B cell (primary cell): ENCODE measurements at regions not wholly inside any gene's neighbourhood (a gene's known extent, or its start where the extent isn't known, plus 50 kb on each side); places are given as distances from the start of the nearest gene placed in this dataset.

Experiments
- EZH2 ChIP-seq: IDR thresholded peaks from 2 replicates; pipeline ENCODE4 v1.6.1; 2012; ENCODE audit warnings: borderline replicate concordance, low read depth, mild to moderate bottlenecking, moderate library complexity, low read length; ENCODE audit not compliant: insufficient read depth, poor library complexity, severe bottlenecking
- TF ChIP-seq, protein P1 (sequence below): fragments of 200-600 bp; IDR thresholded peaks from one replicate; pipeline ENCODE4 v1.8.0; 2022; ENCODE audit warnings: antibody characterized with exemption, mild to moderate bottlenecking

DNA sequence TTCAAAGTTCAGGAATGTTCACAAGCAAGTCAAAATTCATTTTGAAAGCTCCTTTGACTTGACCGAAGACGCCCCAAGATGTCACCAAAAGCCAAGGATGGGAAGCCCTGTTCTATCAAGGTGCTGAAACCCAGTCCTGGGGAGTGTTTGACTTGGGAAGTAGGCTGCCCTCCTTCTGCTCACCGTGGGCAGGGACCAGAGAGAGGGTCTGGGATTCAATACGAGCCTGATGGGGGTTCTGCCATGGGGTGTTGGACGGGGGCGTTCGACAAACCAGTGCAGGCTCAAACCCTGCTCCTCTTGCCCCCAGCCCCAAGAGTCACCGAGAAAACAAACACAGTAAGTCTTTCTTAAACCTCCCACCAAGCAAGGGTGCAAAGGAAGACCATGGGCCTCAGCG lies 150.1 kb upstream of the DIO3 start:
- TF ChIP-seq, protein P1, sequence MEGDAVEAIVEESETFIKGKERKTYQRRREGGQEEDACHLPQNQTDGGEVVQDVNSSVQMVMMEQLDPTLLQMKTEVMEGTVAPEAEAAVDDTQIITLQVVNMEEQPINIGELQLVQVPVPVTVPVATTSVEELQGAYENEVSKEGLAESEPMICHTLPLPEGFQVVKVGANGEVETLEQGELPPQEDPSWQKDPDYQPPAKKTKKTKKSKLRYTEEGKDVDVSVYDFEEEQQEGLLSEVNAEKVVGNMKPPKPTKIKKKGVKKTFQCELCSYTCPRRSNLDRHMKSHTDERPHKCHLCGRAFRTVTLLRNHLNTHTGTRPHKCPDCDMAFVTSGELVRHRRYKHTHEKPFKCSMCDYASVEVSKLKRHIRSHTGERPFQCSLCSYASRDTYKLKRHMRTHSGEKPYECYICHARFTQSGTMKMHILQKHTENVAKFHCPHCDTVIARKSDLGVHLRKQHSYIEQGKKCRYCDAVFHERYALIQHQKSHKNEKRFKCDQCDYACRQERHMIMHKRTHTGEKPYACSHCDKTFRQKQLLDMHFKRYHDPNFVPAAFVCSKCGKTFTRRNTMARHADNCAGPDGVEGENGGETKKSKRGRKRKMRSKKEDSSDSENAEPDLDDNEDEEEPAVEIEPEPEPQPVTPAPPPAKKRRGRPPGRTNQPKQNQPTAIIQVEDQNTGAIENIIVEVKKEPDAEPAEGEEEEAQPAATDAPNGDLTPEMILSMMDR: no peak
- TF ChIP-seq EZH2: no peak
